ENCODE measurements at regions not wholly inside any gene's neighbourhood (a gene's known extent, or its start where the extent isn't known, plus 50 kb on each side); places are given as distances from the start of the nearest gene placed in this dataset.
"Not testable (repeated sequence)": the region's sequence is repeated elsewhere in the genome, so short reads cannot be mapped to it uniquely, and the experiment has no call there.

- Histone ChIP-seq H3K9me3 (ENCODE audit: control insufficient read depth, insufficient read depth, low read length) (peaks cover 2% of the 10 kb centered on the region; the same call in 1 of the 2 replicates), H3K27me3 (ENCODE audit: control insufficient read depth, insufficient read depth, low read length) (no peaks in the 10 kb centered on the region), H3K27ac (ENCODE audit: low read depth, low read length) (no peak overlapping the region), H3K4me3 (ENCODE audit: low read depth, low read length) (no peak overlapping the region)
- DNase-seq (ENCODE audit: low read depth, low spot score), result no peak
- TF ChIP-seq CTCF (IDR thresholded peaks at IDR 0.05; ENCODE audit: low read depth, low read length), result no peak
- CTCF ChIA-PET, result no interaction called here
- POLR2A ChIA-PET, result no interaction called here
These were observed 432.2 kb downstream of the SOX2 start for GRCh38 chr3:182143903-182144302.

- H3K9me3 ChIP-seq (ENCODE audit: control insufficient read depth, insufficient read depth, low read length), result peaks cover 2% of the 10 kb centered on the region; the same call in 1 of the 2 replicates
- H3K27me3 ChIP-seq (ENCODE audit: control insufficient read depth, insufficient read depth, low read length), result no peaks in the 10 kb centered on the region
- POLR2A ChIA-PET, result no interaction called here
- CTCF ChIA-PET, result no interaction called here
- DNase-seq (ENCODE audit: low read depth, low spot score), result no peak
- TF ChIP-seq CTCF (IDR thresholded peaks at IDR 0.05; ENCODE audit: low read depth, low read length), result no peak
- H3K27ac ChIP-seq (ENCODE audit: low read depth, low read length), result no peak overlapping the region
- no peak overlapping the region for H3K4me3 ChIP-seq (ENCODE audit: low read depth, low read length)
These were observed 436.6 kb downstream of the SOX2 start for GRCh38 chr3:182148360-182148759.

GRCh38 chr3:182149594-182149993, 437.9 kb downstream of the SOX2 start:
- ChIA-PET POLR2A (no interaction called here), CTCF (no interaction called here)
- Histone ChIP-seq H3K9me3 (ENCODE audit: control insufficient read depth, insufficient read depth, low read length) (peaks cover 2% of the 10 kb centered on the region; the same call in 1 of the 2 replicates), H3K27me3 (ENCODE audit: control insufficient read depth, insufficient read depth, low read length) (no peaks in the 10 kb centered on the region), H3K4me3 (ENCODE audit: low read depth, low read length) (no peak overlapping the region), H3K27ac (ENCODE audit: low read depth, low read length) (no peak overlapping the region)
- DNase-seq (ENCODE audit: low read depth, low spot score), result no peak
- TF ChIP-seq CTCF (IDR thresholded peaks at IDR 0.05; ENCODE audit: low read depth, low read length), result no peak

- H3K27me3 ChIP-seq (ENCODE audit: control insufficient read depth, insufficient read depth, low read length); POLR2A ChIA-PET; CTCF ChIA-PET: not testable (repeated sequence)
These were observed 444.6 kb downstream of the SOX2 start for GRCh38 chr3:182156326-182156725.

GRCh38 chr3:182165234-182165633, 453.5 kb downstream of the SOX2 start:
- TF ChIP-seq CTCF (IDR thresholded peaks at IDR 0.05; ENCODE audit: low read depth, low read length), result no peak
- no peak for DNase-seq (ENCODE audit: low read depth, low spot score)
- Histone ChIP-seq H3K27ac (ENCODE audit: low read depth, low read length) (no peak overlapping the region), H3K27me3 (ENCODE audit: control insufficient read depth, insufficient read depth, low read length) (no peaks in the 10 kb centered on the region), H3K4me3 (ENCODE audit: low read depth, low read length) (no peak overlapping the region), H3K9me3 (ENCODE audit: control insufficient read depth, insufficient read depth, low read length) (peaks cover 7% of the 10 kb centered on the region; the same call in 1 of the 2 replicates)
- ChIA-PET POLR2A (no interaction called here), CTCF (no interaction called here)

More at GRCh38 chr3:182156326-182156725, 444.6 kb downstream of the SOX2 start:
- H3K27ac ChIP-seq (ENCODE audit: low read depth, low read length); H3K4me3 ChIP-seq (ENCODE audit: low read depth, low read length); DNase-seq (ENCODE audit: low read depth, low spot score): not testable (repeated sequence)
- peaks cover 15% of the 10 kb centered on the region for H3K9me3 ChIP-seq (ENCODE audit: control insufficient read depth, insufficient read depth, low read length)

- CTCF ChIA-PET, result no interaction called here
- no peak for TF ChIP-seq CTCF (IDR thresholded peaks at IDR 0.05; ENCODE audit: low read depth, low read length)
- no peak for DNase-seq (ENCODE audit: low read depth, low spot score)
These were observed 460.8 kb downstream of the SOX2 start for GRCh38 chr3:182172534-182172933.

More at GRCh38 chr3:182172534-182172933, 460.8 kb downstream of the SOX2 start:
- POLR2A ChIA-PET, result no interaction called here
- Histone ChIP-seq H3K4me3 (ENCODE audit: low read depth, low read length) (no peak overlapping the region), H3K27me3 (ENCODE audit: control insufficient read depth, insufficient read depth, low read length) (no peaks in the 10 kb centered on the region), H3K9me3 (ENCODE audit: control insufficient read depth, insufficient read depth, low read length) (peaks cover 14% of the 10 kb centered on the region; the same call in 1 of the 2 replicates), H3K27ac (ENCODE audit: low read depth, low read length) (no peak overlapping the region)
